Heart left ventricle (tissue), 16 donors: ENCODE measurements at regions not wholly inside any gene's neighbourhood (a gene's known extent, or its start where the extent isn't known, plus 50 kb on each side); places are given as distances from the start of the nearest gene placed in this dataset.

ENCODE experiments used
- ATAC-seq, 4 donors: fragments of 200-7000 bp; cut with Tn5 transposase; one replicate each; pipeline ENCODE4 v1.9.1; 2020 to 2022; ENCODE audit warnings: moderate library complexity in 4 of 4, mild to moderate bottlenecking in 3 of 4, moderate number of reproducible peaks in 1 of 4
- DNase-seq, 5 donors: peaks; one replicate each; pipeline ENCODE4 v3.0.0-alpha.2; 2020
- H3K27ac ChIP-seq, 12 donors: fragments of 200-600 bp; sonication (generic) in 4 of 12; one replicate each; pipeline versions ENCODE4 v1.5.0 to v1.8.0; 2016 to 2022; ENCODE audit warnings: mild to moderate bottlenecking in 2 of 12
- H3K27me3 ChIP-seq, 9 donors: fragments of 200-600 bp; sonication (generic) in 2 of 9; one replicate each; pipeline versions ENCODE4 v1.5.1 to v1.8.0; 2016 to 2022; ENCODE audit warnings: mild to moderate bottlenecking in 3 of 9
- H3K36me3 ChIP-seq, 9 donors: fragments of 200-600 bp; sonication (generic) in 2 of 9; one replicate each; pipeline versions ENCODE4 v1.5.0 to v1.8.0; 2018 to 2022; ENCODE audit warnings: mild to moderate bottlenecking in 2 of 9
- H3K4me1 ChIP-seq, 12 donors: fragments of 200-600 bp; sonication (generic) in 4 of 12; one replicate each; pipeline versions ENCODE4 v1.5.0 to v1.8.0; 2016 to 2022; ENCODE audit warnings: mild to moderate bottlenecking in 3 of 12
- H3K4me3 ChIP-seq, 12 donors: fragments of 200-600 bp; sonication (generic) in 4 of 12; one replicate each; pipeline versions ENCODE4 v1.5.0 to v1.8.0; 2017 to 2022; ENCODE audit warnings: mild to moderate bottlenecking in 9 of 12, moderate library complexity in 4 of 12
- H3K9me3 ChIP-seq, 12 donors: fragments of 200-600 bp; sonication (generic) in 4 of 12; one replicate each; pipeline versions ENCODE4 v1.5.0 to v1.8.0; 2016 to 2022; ENCODE audit warnings: mild to moderate bottlenecking in 1 of 12
- CTCF ChIP-seq, 12 donors: fragments of 200-600 bp; sonication (generic) in 4 of 12; IDR thresholded peaks; one replicate each; pipeline versions ENCODE4 v1.5.0 to v1.8.0; 2018 to 2022; ENCODE audit warnings: antibody characterized with exemption in 12 of 12, mild to moderate bottlenecking in 5 of 12
- POLR2A ChIP-seq, 2 donors: fragments of 450-650 bp; IDR thresholded peaks; one replicate each; pipeline ENCODE4 v1.6.1; 2017; ENCODE audit warnings: antibody characterized with exemption in 2 of 2, mild to moderate bottlenecking in 2 of 2, moderate library complexity in 2 of 2
- WGBS, 4 donors: extraction: QIAGEN DNeasy Blood & Tissue Kit in 2 of 4; methylation state at CpG; one replicate each; pipeline versions ENCODE4 v1.1.5 to v1.1.7; 2013 to 2018; 5-methylcytosine and 5-hydroxymethylcytosine counted together
- intact Hi-C, 10 donors: fragments of 100-400 bp; cut with DNase I; formaldehyde crosslinking; loops; one replicate each; pipeline versions ENCODE4 v1.11.1 to v1.14.2; 2022
- donor health status: ischemic (EF 13 %, LVEDD 7.1; RV severe dilation, severe dysfunction).
- donor health status: healthy with polysubstance abuse.
- donor health status: DM: no; HTN: yes; CAD: no.
- donor health status: DM: no; HTN: no; CAD: no.
- donor health status: ischemic (EF 25% LVEDD 6.9; RV normal size, moderate dysfunction).
- donor health status: ischemic (EF 25% LVEDD 5.7; RV mildly dilated, moderate dysfunction).
- donor health status: healthy.
- donor health status: DM: yes; HTN: yes; CAD: no.
- donor health status: ischemic (EF 35%, LVEDD 5.7; RV mildly dilated, moderate dysfunction).
- donor health status: nonischemic (EF 11% LVEDD 7.7; RV severe dilation, severe dysfunction).
- donor health status: DM: yes; HTN: yes; CAD: no.
- donor health status: PGD.
- donor health status: ischemic (EF 29% LVEDD 5.4; RV normal size, mild dysfunction).
- donor health status: nonischemic (EF 23%, LVEDD 6.1; RV moderate dilation, normal function).

GRCh38 chr7:130942211-130942964, 208.4 kb upstream of the KLF14 start:
- ATAC-seq (peak in 3 of 4 donors; percentile 33 to 48 (median 34)), DNase-seq (no peak)
- Histone ChIP-seq H3K27me3 (no peaks in the 10 kb centered on the region), H3K9me3 (no peaks in the 10 kb centered on the region), H3K4me3 (peak overlapping the region in 9 of 12 donors; percentile 34 to 57 (median 47)), H3K4me1 (peaks cover 7 to 95% (median 52%) of the 10 kb centered on the region in 12 donors), H3K36me3 (peaks cover 0 to 34% (median 19%) of the 10 kb centered on the region in 9 donors), H3K27ac (peak overlapping the region in 9 of 12 donors; percentile 27 to 87 (median 72))
- intact Hi-C loops = no loop called here
- TF ChIP-seq CTCF (IDR thresholded peaks at IDR 0.05) = no peak
- TF ChIP-seq POLR2A (IDR thresholded peaks at IDR 0.05) = no peak
- 48 to 79% (median 55%) methylated on average over 10 of the region's 10 CpGs for WGBS, 4 donors

- TF ChIP-seq POLR2A (IDR thresholded peaks at IDR 0.05) = no peak
- TF ChIP-seq CTCF (IDR thresholded peaks at IDR 0.05) = no peak
- Histone ChIP-seq H3K9me3 (no peaks in the 10 kb centered on the region), H3K4me3 (peak overlapping the region in 10 of 12 donors; percentile 3 to 57 (median 42)), H3K36me3 (peaks cover 0 to 34% (median 19%) of the 10 kb centered on the region in 9 donors), H3K27me3 (no peaks in the 10 kb centered on the region), H3K4me1 (peaks cover 7 to 98% (median 49%) of the 10 kb centered on the region in 12 donors), H3K27ac (peak overlapping the region in 11 of 12 donors; percentile 1 to 87 (median 62))
- 36 to 48% (median 42%) methylated on average over 9 of the region's 9 CpGs for WGBS, 4 donors
- DNase-seq (no peak), ATAC-seq (peak in 2 of 4 donors; percentile 36 to 45)
- intact Hi-C loops = no loop called here
Observed at GRCh38 chr7:130943336-130943901, 209.4 kb upstream of the KLF14 start.

GRCh38 chr7:130943981-130944380, 210.0 kb upstream of the KLF14 start:
- DNase-seq = no peak
- peak overlapping the region in 9 of 12 donors; percentile 1 to 87 (median 62) for H3K27ac ChIP-seq
- H3K4me1 ChIP-seq = peaks cover 7 to 98% (median 46%) of the 10 kb centered on the region in 12 donors
- ATAC-seq = no peak
- TF ChIP-seq POLR2A (IDR thresholded peaks at IDR 0.05) (no peak), CTCF (IDR thresholded peaks at IDR 0.05) (no peak)
- intact Hi-C loops = no loop called here
- peak overlapping the region in 10 of 12 donors; percentile 3 to 57 (median 42) for H3K4me3 ChIP-seq
- peaks cover 0 to 34% (median 19%) of the 10 kb centered on the region in 9 donors for H3K36me3 ChIP-seq
- no peaks in the 10 kb centered on the region for H3K27me3 ChIP-seq
- H3K9me3 ChIP-seq = no peaks in the 10 kb centered on the region
- 71 to 85% (median 82%) methylated on average over 3 of the region's 3 CpGs for WGBS, 4 donors

- Histone ChIP-seq H3K4me1 (peaks cover 7 to 98% (median 36%) of the 10 kb centered on the region in 12 donors), H3K4me3 (no peak overlapping the region), H3K36me3 (peaks cover 0 to 34% (median 19%) of the 10 kb centered on the region in 9 donors), H3K9me3 (no peaks in the 10 kb centered on the region), H3K27me3 (no peaks in the 10 kb centered on the region), H3K27ac (peak overlapping the region in 1 of 12 donors; percentile 87)
- WGBS, 4 donors = 88 to 95% (median 93%) methylated on average over 1 of the region's 1 CpG
- TF ChIP-seq CTCF (IDR thresholded peaks at IDR 0.05) = no peak
- no peak for TF ChIP-seq POLR2A (IDR thresholded peaks at IDR 0.05)
- no peak for DNase-seq
- ATAC-seq = no peak
- intact Hi-C loops = no loop called here
Observed at GRCh38 chr7:130944997-130945396, 211.0 kb upstream of the KLF14 start.
